Body of pancreas (tissue), 4 donors: ENCODE measurements at regions not wholly inside any gene's neighbourhood (a gene's known extent, or its start where the extent isn't known, plus 50 kb on each side); places are given as distances from the start of the nearest gene placed in this dataset.

Experiments used
- ATAC-seq: fragments of 150-250 bp; one replicate; pipeline ENCODE4 v1.9.1; 2016
- DNase-seq, 4 donors: peaks; one replicate each; pipeline ENCODE4 v3.0.0-alpha.2; 2019
- H3K27ac ChIP-seq, 4 donors: fragments of 200-600 bp; sonication (generic); 1 replicate in 3 of 4; 2 replicates in 1 of 4; pipeline versions ENCODE4 v1.5.1 to v1.6.1; 2016 to 2019; ENCODE audit warnings: mild to moderate bottlenecking in 1 of 4, mixed read lengths in 1 of 4, moderate library complexity in 1 of 4
- H3K27me3 ChIP-seq, 2 donors: fragments of 200-600 bp; sonication (generic); one replicate each; pipeline ENCODE4 v1.6.0; 2016; ENCODE audit warnings: mild to moderate bottlenecking in 1 of 2
- H3K36me3 ChIP-seq, 2 donors: fragments of 200-600 bp; sonication (generic); replicated peaks in 1 of 2; 2 replicates each; pipeline ENCODE4 v1.5.1; 2016; ENCODE audit warnings: low read depth in 2 of 2; ENCODE audit not compliant: insufficient read depth in 1 of 2
- H3K4me1 ChIP-seq: fragments of 200-600 bp; sonication (generic); one replicate; pipeline ENCODE4 v1.6.0; 2016
- H3K4me3 ChIP-seq, 2 donors: fragments of 200-600 bp; sonication (generic); 1 replicate in 1 of 2; 2 replicates in 1 of 2; pipeline ENCODE4 v1.5.1; 2016 to 2019
- H3K9me3 ChIP-seq, 3 donors: fragments of 200-600 bp; sonication (generic); 1 replicate in 2 of 3; 2 replicates in 1 of 3; pipeline ENCODE4 v1.5.1; 2016
- CTCF ChIP-seq, 7 experiments: fragments of 450-650 bp in 4 of 7; fragments of 200-600 bp in 3 of 7; sonication (generic) in 3 of 7; IDR thresholded peaks; one replicate each; pipeline ENCODE4 v1.5.1; 2016 to 2019; ENCODE audit warnings: antibody characterized with exemption in 7 of 7
- POLR2A ChIP-seq, 3 donors: fragments of 450-650 bp; IDR thresholded peaks; one replicate each; pipeline ENCODE4 v1.6.1; 2016; ENCODE audit warnings: antibody characterized with exemption in 3 of 3, mild to moderate bottlenecking in 2 of 3
- WGBS, 2 donors: methylation state at CpG; one replicate each; pipeline ENCODE4 v1.1.5; 2017; 5-methylcytosine and 5-hydroxymethylcytosine counted together
- intact Hi-C: fragments of 100-400 bp; cut with DNase I; formaldehyde crosslinking; loops from one replicate; pipeline ENCODE4 v1.15.1; 2023

DNA sequence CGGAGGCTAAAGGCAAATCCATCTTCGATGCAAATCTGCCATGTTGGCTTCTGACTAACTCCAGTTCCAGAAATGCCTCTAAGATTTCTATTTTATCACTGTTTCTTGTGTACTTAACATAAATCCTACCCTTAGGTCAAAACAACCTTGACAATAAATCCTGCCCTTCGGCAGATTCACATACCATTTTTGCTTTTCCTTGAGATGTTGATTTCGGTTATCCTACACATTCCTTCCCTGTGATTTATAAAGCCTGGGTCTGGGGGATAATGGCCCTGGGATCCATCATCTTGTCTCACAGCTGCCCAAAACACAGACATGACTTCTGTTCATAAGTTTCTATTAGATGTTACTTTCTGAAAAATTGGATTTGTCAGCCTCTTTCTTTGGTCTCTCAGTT, 231.7 kb upstream of the CARD18 start:
- H3K4me3 ChIP-seq, result no peak overlapping the region

DNA sequence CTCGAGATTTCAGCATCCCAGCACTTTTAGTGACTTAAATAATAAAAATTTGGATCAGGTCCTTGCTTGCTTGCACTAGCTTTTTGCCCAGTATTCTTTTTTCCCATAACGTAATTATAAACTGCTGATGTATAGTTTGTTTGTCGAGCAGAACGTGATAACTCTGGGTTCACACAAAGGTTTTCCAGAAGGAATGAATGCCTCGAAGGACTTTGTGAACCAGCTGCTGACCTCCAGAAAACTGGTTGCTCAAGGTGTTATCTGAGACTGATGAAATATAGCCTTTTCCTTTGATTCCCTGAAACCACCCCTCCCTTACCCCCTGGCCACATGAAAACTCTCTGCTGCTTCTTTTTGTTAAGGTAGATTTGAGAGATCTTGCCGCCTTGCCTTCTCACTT, 229.1 kb upstream of the CARD18 start:
- DNase-seq (peak in 1 of 4 donors; percentile 6), ATAC-seq (peak; percentile 50)
- 10 to 18% methylated on average over 6 of the region's 6 CpGs for WGBS, 2 donors
- Histone ChIP-seq H3K4me1 (peaks cover 7% of the 10 kb centered on the region), H3K36me3 (no peaks in the 10 kb centered on the region), H3K9me3 (no peaks in the 10 kb centered on the region), H3K27me3 (no peaks in the 10 kb centered on the region), H3K4me3 (no peak overlapping the region), H3K27ac (no peak overlapping the region)
- intact Hi-C loops, result no loop called here
- no peak for TF ChIP-seq POLR2A (IDR thresholded peaks at IDR 0.05)
- no peak for TF ChIP-seq CTCF (IDR thresholded peaks at IDR 0.05)

More for the DNA sequence above, 231.7 kb upstream of the CARD18 start:
- TF ChIP-seq POLR2A (IDR thresholded peaks at IDR 0.05), result no peak
- no peak for TF ChIP-seq CTCF (IDR thresholded peaks at IDR 0.05)
- intact Hi-C loops, result no loop called here
- DNase-seq (no peak), ATAC-seq (no peak)
- Histone ChIP-seq H3K27me3 (no peaks in the 10 kb centered on the region), H3K27ac (no peak overlapping the region), H3K9me3 (no peaks in the 10 kb centered on the region), H3K36me3 (no peaks in the 10 kb centered on the region), H3K4me1 (peaks cover 7% of the 10 kb centered on the region)
- 74 to 80% methylated on average over 4 of the region's 4 CpGs for WGBS, 2 donors

GRCh38 chr11:105367129-105367528, 227.6 kb upstream of the CARD18 start:
- H3K27me3 ChIP-seq, result no peaks in the 10 kb centered on the region
- no peaks in the 10 kb centered on the region for H3K36me3 ChIP-seq
- H3K4me3 ChIP-seq, result no peak overlapping the region
- no peak for DNase-seq
- intact Hi-C loops, result no loop called here
- no peak for ATAC-seq
- no peak overlapping the region for H3K27ac ChIP-seq
- H3K4me1 ChIP-seq, result peaks cover 7% of the 10 kb centered on the region
- H3K9me3 ChIP-seq, result no peaks in the 10 kb centered on the region
- TF ChIP-seq POLR2A (IDR thresholded peaks at IDR 0.05) (no peak), CTCF (IDR thresholded peaks at IDR 0.05) (no peak)

DNA sequence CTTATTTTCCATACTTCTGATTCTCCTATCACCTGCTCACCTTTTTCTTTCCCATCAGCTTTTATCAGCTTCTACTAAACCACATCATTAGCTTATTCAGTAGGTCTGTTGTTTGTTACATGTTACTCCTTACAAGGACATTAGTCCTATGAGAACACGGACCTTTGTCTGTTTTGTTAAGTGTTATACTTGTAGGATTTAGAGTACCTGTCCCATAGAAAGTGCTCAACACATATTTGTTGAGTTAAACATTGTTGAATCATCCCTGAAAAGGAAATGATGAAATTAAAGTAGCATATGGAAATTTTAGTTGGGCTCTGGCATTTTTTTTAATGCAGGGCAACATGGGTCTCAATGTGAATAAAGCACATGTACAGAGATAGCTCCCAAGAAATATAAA, 222.1 kb upstream of the CARD18 start:
- TF ChIP-seq CTCF (IDR thresholded peaks at IDR 0.05) (no peak), POLR2A (IDR thresholded peaks at IDR 0.05) (no peak)
- no peak for DNase-seq
- intact Hi-C loops, result no loop called here
- H3K36me3 ChIP-seq, result no peaks in the 10 kb centered on the region
- no peak overlapping the region for H3K4me3 ChIP-seq
- no peak overlapping the region for H3K27ac ChIP-seq
- no peaks in the 10 kb centered on the region for H3K27me3 ChIP-seq
- WGBS, 2 donors, result 65 to 68% methylated on average over 1 of the region's 1 CpG
- H3K9me3 ChIP-seq, result no peaks in the 10 kb centered on the region
- ATAC-seq, result no peak
- H3K4me1 ChIP-seq, result no peaks in the 10 kb centered on the region

DNA sequence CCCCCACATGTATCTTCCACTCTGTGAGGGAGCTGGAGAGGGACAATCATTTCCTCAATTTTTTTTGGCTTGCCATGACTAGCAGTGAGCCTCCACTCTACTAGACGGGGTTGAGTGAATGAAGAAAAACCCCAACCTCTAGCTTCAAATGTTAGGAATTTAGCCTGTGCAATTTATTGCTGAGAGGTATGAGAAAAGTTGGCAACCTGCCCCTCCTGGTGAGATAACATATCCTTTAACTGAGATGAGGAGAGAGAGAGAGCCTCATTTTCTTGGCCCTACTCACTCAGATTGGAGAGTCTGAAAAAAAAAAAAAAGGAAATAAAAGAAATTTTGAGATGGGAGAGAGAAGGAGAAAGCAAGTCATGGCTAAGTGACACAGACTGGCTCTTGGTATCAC, 218.2 kb upstream of the CARD18 start:
- no peak overlapping the region for H3K4me3 ChIP-seq
- H3K4me1 ChIP-seq, result no peaks in the 10 kb centered on the region
- H3K27ac ChIP-seq, result no peak overlapping the region
- H3K27me3 ChIP-seq, result no peaks in the 10 kb centered on the region
- intact Hi-C loops, result no loop called here
- ATAC-seq, result no peak
- no peaks in the 10 kb centered on the region for H3K9me3 ChIP-seq
- peak in 2 of 4 donors; percentile 17 to 34 for DNase-seq
- 43 to 62% methylated on average over 1 of the region's 1 CpG for WGBS, 2 donors
- TF ChIP-seq CTCF (IDR thresholded peaks at IDR 0.05) (no peak), POLR2A (IDR thresholded peaks at IDR 0.05) (no peak)
- no peaks in the 10 kb centered on the region for H3K36me3 ChIP-seq
